K562 (cell line): ENCODE measurements at regions not wholly inside any gene's neighbourhood (a gene's known extent, or its start where the extent isn't known, plus 50 kb on each side); places are given as distances from the start of the nearest gene placed in this dataset.
A peak's percentile ranks its signal among the peaks of the same experiment; 100 is the strongest.

Experiments used
- ATAC-seq: fragments of 200-7000 bp; cut with Tn5 transposase; 3 replicates; pipeline ENCODE4 v1.9.1; 2020; ENCODE audit warnings: moderate library complexity
- BruUV-seq: library from RNA; stranded (reverse); fragments of 400-500 nt; replicated peaks from 2 replicates; lab custom pipeline; 2021; lab: Mats Ljungman, UMichigan
- CTCF ChIA-PET: fragments of 300-600 bp; formaldehyde crosslinking; extraction: SDS; loops from one replicate; lab custom pipeline; 2021; ENCODE audit warnings: low intra/inter-chr PET ratio; lab: Yijun Ruan, JAX
- POLR2A ChIA-PET: fragments of 300-600, 350-650 bp; sonication (Branson Sonifier 250); formaldehyde crosslinking; extraction: SDS; loops from one replicate; lab custom pipeline; 2021; ENCODE audit warnings: antibody characterized with exemption, inconsistent platforms; lab: Yijun Ruan, JAX
- DNase-seq, 4 experiments: peaks; one replicate each; pipeline versions ENCODE4 v3.0.0 to v3.0.0-alpha.2; 2011 to 2018; ENCODE audit warnings: low spot score in 3 of 4, mixed read lengths in 3 of 4; ENCODE audit errors: extremely low read depth in 1 of 4
- FAIRE-seq: peaks from 2 replicates; lab custom pipeline; 2011; peaks lifted over from hg19 to GRCh38; lab: Jason Lieb, UNC
- H2AFZ ChIP-seq: 2 replicates; pipeline ENCODE4 v1.6.0; 2011; ENCODE audit warnings: low read depth, low read length, control low read depth, inconsistent platforms
- H3K27ac ChIP-seq: fragments of 200-600 bp; 3 replicates; pipeline ENCODE4 v1.8.0; 2011; ENCODE audit warnings: low read depth, mild to moderate bottlenecking, control low read depth, inconsistent platforms, low read length, moderate library complexity, mixed read lengths; ENCODE audit errors: extremely low read depth
- H3K27me3 ChIP-seq, 2 experiments: fragments of 300-600 bp in 1 of 2; 2 replicates in 1 of 2; 3 replicates in 1 of 2; pipeline versions ENCODE4 v1.6.0 to v1.8.0; 2011; ENCODE audit warnings: inconsistent platforms in 2 of 2, low read length in 2 of 2, mild to moderate bottlenecking in 1 of 2, mixed read lengths in 1 of 2, moderate library complexity in 1 of 2; ENCODE audit not compliant: control insufficient read depth in 2 of 2, insufficient read depth in 2 of 2
- H3K36me3 ChIP-seq: fragments of 300-600 bp; 3 replicates; pipeline ENCODE4 v1.8.0; 2011; ENCODE audit warnings: mild to moderate bottlenecking, low read length, inconsistent platforms; ENCODE audit not compliant: control insufficient read depth, insufficient read depth
- H3K4me1 ChIP-seq, 2 experiments: fragments of 200-600 bp in 1 of 2; replicated peaks in 1 of 2; 2 replicates in 1 of 2; 3 replicates in 1 of 2; pipeline versions ENCODE4 v1.5.1 to v1.8.0; 2011; ENCODE audit warnings: inconsistent platforms in 2 of 2, low read length in 2 of 2, mild to moderate bottlenecking in 1 of 2, mixed read lengths in 1 of 2, moderate library complexity in 1 of 2; ENCODE audit not compliant: control insufficient read depth in 2 of 2, insufficient read depth in 2 of 2
- H3K4me2 ChIP-seq: 2 replicates; pipeline ENCODE4 v1.6.1; 2011; ENCODE audit warnings: low read length, control low read depth, inconsistent platforms, mixed read lengths; ENCODE audit not compliant: insufficient read depth
- H3K4me3 ChIP-seq: fragments of 200-600 bp; sonication (generic), shearing (Covaris generic); 2 replicates; pipeline ENCODE4 v1.5.1; 2016; ENCODE audit warnings: control low read depth, inconsistent platforms
- H3K79me2 ChIP-seq: fragments of 200-600 bp; 3 replicates; pipeline ENCODE4 v1.8.0; 2011; ENCODE audit warnings: low read length, inconsistent platforms; ENCODE audit not compliant: control insufficient read depth, insufficient read depth
- H3K9ac ChIP-seq, 2 experiments: 2 replicates each; pipeline versions ENCODE4 v1.6.0 to v1.6.1; 2011; ENCODE audit warnings: low read depth in 2 of 2, low read length in 2 of 2, control low read depth in 1 of 2, inconsistent platforms in 1 of 2, mild to moderate bottlenecking in 1 of 2, mixed read lengths in 1 of 2; ENCODE audit not compliant: insufficient read depth in 1 of 2
- H3K9me1 ChIP-seq: one replicate; pipeline ENCODE4 v1.6.0; 2011; ENCODE audit warnings: inconsistent platforms, mild to moderate bottlenecking, low read length, moderate library complexity; ENCODE audit not compliant: control insufficient read depth, insufficient read depth
- H3K9me3 ChIP-seq: replicated peaks from 2 replicates; pipeline ENCODE4 v1.5.1; 2011; ENCODE audit warnings: low read depth, low read length, inconsistent platforms; ENCODE audit not compliant: control insufficient read depth, insufficient read depth
- H4K20me1 ChIP-seq: replicated peaks from 2 replicates; pipeline ENCODE4 v1.6.1; 2011; ENCODE audit warnings: low read length, inconsistent platforms, mixed read lengths; ENCODE audit not compliant: control insufficient read depth, insufficient read depth
- ATF2 ChIP-seq: sonication (generic); formaldehyde crosslinking; IDR thresholded peaks from 2 replicates; pipeline ENCODE4 v1.8.1; 2022; ENCODE audit warnings: missing genetic modification reagents
- CTBP1 ChIP-seq: fragments of 450-650 bp; IDR thresholded peaks from 2 replicates; pipeline ENCODE4 v1.6.1; 2016; ENCODE audit warnings: borderline replicate concordance
- GATAD2A ChIP-seq: fragments of 450-650 bp; IDR thresholded peaks from 2 replicates; pipeline ENCODE4 v1.6.1; 2017
- GTF2A2 ChIP-seq: IDR thresholded peaks from 2 replicates; pipeline ENCODE4 v1.6.1; 2016; ENCODE audit warnings: mild to moderate bottlenecking, missing genetic modification characterization, missing compliant biosample characterization
- HOXB6 ChIP-seq: fragments of 250-450 bp; sonication (Bioruptor Pico); IDR thresholded peaks from 2 replicates; pipeline ENCODE4 v1.5.1; 2022; ENCODE audit warnings: mild to moderate bottlenecking, borderline replicate concordance
- ILK ChIP-seq: fragments of 450-650 bp; IDR thresholded peaks from 2 replicates; pipeline ENCODE4 v1.6.1; 2016; ENCODE audit warnings: missing genetic modification characterization, low read depth, mild to moderate bottlenecking, missing compliant biosample characterization, moderate library complexity, borderline replicate concordance
- L3MBTL2 ChIP-seq: fragments of 450-650 bp; IDR thresholded peaks from 2 replicates; pipeline ENCODE4 v1.6.1; 2016; ENCODE audit warnings: mild to moderate bottlenecking, moderate library complexity
- MIER1 ChIP-seq: fragments of 450-650 bp; IDR thresholded peaks from 2 replicates; pipeline ENCODE4 v1.6.1; 2016; ENCODE audit warnings: antibody characterized with exemption, mild to moderate bottlenecking, low read depth
- PHF21A ChIP-seq: fragments of 450-650 bp; IDR thresholded peaks from 2 replicates; pipeline ENCODE4 v1.6.1; 2017; ENCODE audit warnings: low read depth, borderline replicate concordance
- SNIP1 ChIP-seq: fragments of 450-650 bp; IDR thresholded peaks from 2 replicates; pipeline ENCODE4 v1.7.1; 2017; ENCODE audit warnings: low read depth, mild to moderate bottlenecking
- SRSF1 ChIP-seq: fragments of 200-400 bp; formaldehyde crosslinking; IDR thresholded peaks from 2 replicates; pipeline ENCODE4 v1.6.1; 2017; ENCODE audit warnings: mild to moderate bottlenecking, low read depth, low read length, moderate library complexity
- TEAD2 ChIP-seq: fragments of 450-650 bp; IDR thresholded peaks from 2 replicates; pipeline ENCODE4 v1.6.1; 2016; ENCODE audit warnings: missing genetic modification characterization, control low read depth, missing compliant biosample characterization
- THAP7 ChIP-seq: fragments of 250-450 bp; sonication (Bioruptor Pico); IDR thresholded peaks from 2 replicates; pipeline ENCODE4 v1.5.0; 2021
- TRIM28 ChIP-seq: fragments of 450-650 bp; IDR thresholded peaks from 2 replicates; pipeline ENCODE4 v1.6.1; 2017
- TSC22D4 ChIP-seq: fragments of 450-650 bp; IDR thresholded peaks from 2 replicates; pipeline ENCODE4 v1.6.1; 2016; ENCODE audit warnings: missing genetic modification characterization, missing biosample characterization, control low read depth
- USF1 ChIP-seq: sonication (generic); formaldehyde crosslinking; IDR thresholded peaks from 2 replicates; pipeline ENCODE4 v1.9.0; 2022; ENCODE audit warnings: mild to moderate bottlenecking, missing genetic modification reagents
- XRCC3 ChIP-seq: fragments of 450-650 bp; IDR thresholded peaks from 2 replicates; pipeline ENCODE4 v1.6.1; 2017; ENCODE audit warnings: mild to moderate bottlenecking, moderate library complexity
- ZC3H11A ChIP-seq: IDR thresholded peaks from 2 replicates; pipeline ENCODE4 v1.6.1; 2012; ENCODE audit warnings: low read depth, low read length, improper control_type of control experiment
- ZNF436 ChIP-seq: fragments of 250-450, 450-650 bp; sonication (Bioruptor Pico); formaldehyde crosslinking; IDR thresholded peaks from 2 replicates; pipeline ENCODE4 v1.7.0; 2020; ENCODE audit warnings: mild to moderate bottlenecking
- ZNF449 ChIP-seq: fragments of 250-450 bp; sonication (Bioruptor Pico); IDR thresholded peaks from 2 replicates; pipeline ENCODE4 v1.8.0; 2022; ENCODE audit warnings: moderate library complexity, mild to moderate bottlenecking, inconsistent platforms
- ZNF655 ChIP-seq: fragments of 250-450 bp; sonication (Bioruptor Pico); IDR thresholded peaks from 2 replicates; pipeline ENCODE4 v1.5.0; 2021
- WGBS: fragments of 100-300 bp; shearing (Covaris generic); methylation state at CpG from one replicate; pipeline ENCODE4 v1.1.6; 2016; ENCODE audit warnings: low coverage, mixed read lengths; ENCODE audit not compliant: insufficient coverage; ENCODE audit errors: missing lambda C conversion rate; 5-methylcytosine and 5-hydroxymethylcytosine counted together
- in situ Hi-C: fragments of 300-500 bp; cut with MboI; formaldehyde crosslinking; loops from 4 replicates; pipeline ENCODE4 v1.15.0; 2018; ENCODE audit warnings: inconsistent platforms, mixed read lengths
- intact Hi-C: fragments of 100-400 bp; cut with micrococcal nuclease; formaldehyde crosslinking; loops from 2 replicates; pipeline ENCODE4 v1.14.2; 2022

GRCh38 chr9:88874391-88874790, 116.9 kb upstream of the S1PR3 start:
- in situ Hi-C loops: no loop called here
- WGBS: 3% methylated on average over 4 of the region's 6 CpGs
- Histone ChIP-seq H2AFZ (no peak overlapping the region), H3K27ac (no peak overlapping the region), H3K27me3 (no peaks in the 10 kb centered on the region; a peak in 1 of 5 replicates), H3K4me3 (no peak overlapping the region), H3K4me1 (no peaks in the 10 kb centered on the region; a peak in 2 of 5 replicates), H3K9me1 (no peaks in the 10 kb centered on the region), H3K9me3 (no peaks in the 10 kb centered on the region), H3K9ac (no peak overlapping the region), H3K36me3 (no peaks in the 10 kb centered on the region), H3K4me2 (no peak overlapping the region), H3K79me2 (no peaks in the 10 kb centered on the region), H4K20me1 (no peaks in the 10 kb centered on the region)
- ChIA-PET CTCF (no interaction called here), POLR2A (no interaction called here)
- intact Hi-C loops: loop anchor here (10.0 kb wide), 1 partner anchor 110 kb away; no protein-coding TSS in a partner anchor
- DNase-seq: peak; percentile 10 to 62 (median 14)
- peak; percentile 60 for FAIRE-seq
- ATAC-seq: peak; percentile 81
- BruUV-seq: no TSS peak
- TF ChIP-seq TEAD2 (tag) (no peak), CTBP1 (peak; percentile 43; the same call in 1 of the 2 replicates), ZNF449 (CRISPR knock-in tag) (no peak), GATAD2A (no peak), USF1 (CRISPR knock-in tag) (no peak), MIER1 (no peak), PHF21A (no peak), TSC22D4 (tag) (no peak), ILK (tag) (no peak), ZNF655 (CRISPR knock-in tag) (no peak), THAP7 (no peak), ZNF436 (CRISPR knock-in tag) (no peak), ATF2 (CRISPR knock-in tag) (no peak), SRSF1 (no peak), XRCC3 (no peak), TRIM28 (no peak), L3MBTL2 (no peak), ZC3H11A (no peak), GTF2A2 (tag) (no peak), HOXB6 (no peak), SNIP1 (no peak)
